GM21528 (cell line): ENCODE measurements at regions not wholly inside any gene's neighbourhood (a gene's known extent, or its start where the extent isn't known, plus 50 kb on each side); places are given as distances from the start of the nearest gene placed in this dataset.

Experiments
- ATAC-seq: cut with Tn5 transposase; IDR thresholded peaks from one replicate; pipeline ENCODE4 v1.9.1; 2021; ENCODE audit warnings: mild to moderate bottlenecking, moderate library complexity; ENCODE audit not compliant: unreplicated experiment, low FRiP score

GRCh38 chr7:156490021-156490800 is 150.4 kb upstream of the RNF32 start:
- ATAC-seq, result no peak

DNA sequence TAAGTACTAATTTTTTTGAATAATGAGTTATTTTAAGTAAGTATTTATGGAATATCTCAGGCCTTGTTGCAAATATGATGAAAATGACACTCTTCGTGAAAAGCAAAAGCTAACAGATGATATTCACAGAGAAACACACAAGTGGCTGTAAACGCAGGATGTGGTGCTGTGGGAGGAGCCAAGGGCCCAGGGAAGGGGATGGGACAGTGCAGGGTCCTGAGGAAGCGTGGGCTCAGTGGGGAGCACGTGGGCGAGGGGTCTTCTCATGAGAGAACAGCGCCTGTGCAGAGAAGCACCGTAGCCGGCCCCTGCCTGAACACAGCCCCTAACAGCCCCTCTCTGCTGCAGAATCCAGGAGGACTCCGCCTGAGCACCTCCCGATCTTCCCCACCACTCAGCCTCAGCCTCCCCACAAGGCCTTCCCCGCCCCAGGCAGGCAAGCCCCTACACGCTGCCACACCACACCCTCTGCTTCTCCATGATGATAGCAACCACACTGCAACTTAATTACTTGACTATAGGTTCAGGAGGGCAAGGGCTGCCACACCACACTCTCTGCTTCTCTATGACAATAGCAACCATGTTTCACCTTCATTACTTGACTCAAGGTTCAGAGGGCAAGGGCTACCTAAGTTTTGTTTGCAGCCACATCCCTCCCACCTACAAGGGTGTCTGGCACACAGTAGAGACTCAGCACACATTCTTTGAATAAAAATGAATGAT is 152.6 kb upstream of the RNF32 start:
- no peak for ATAC-seq

DNA sequence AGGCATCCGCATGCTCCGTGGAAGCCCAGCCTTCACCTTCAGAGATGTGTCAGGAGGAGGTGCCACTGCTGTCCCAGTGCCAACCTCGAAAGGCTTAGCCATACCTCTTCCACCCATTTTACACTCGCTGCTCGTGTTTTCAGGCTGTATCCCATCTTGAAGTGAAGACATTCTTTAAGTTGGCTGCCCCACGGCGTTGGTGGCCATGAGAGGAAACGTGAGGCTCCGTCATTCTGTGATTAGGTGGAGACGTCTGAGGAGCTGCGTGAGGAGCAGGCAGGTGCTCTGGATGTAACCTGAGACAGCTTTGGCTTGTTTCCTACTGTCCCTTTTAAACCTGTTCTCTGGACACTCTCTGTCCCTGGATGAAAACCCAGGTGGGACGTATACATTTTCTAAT is 159.9 kb upstream of the RNF32 start:
- no peak for ATAC-seq

DNA sequence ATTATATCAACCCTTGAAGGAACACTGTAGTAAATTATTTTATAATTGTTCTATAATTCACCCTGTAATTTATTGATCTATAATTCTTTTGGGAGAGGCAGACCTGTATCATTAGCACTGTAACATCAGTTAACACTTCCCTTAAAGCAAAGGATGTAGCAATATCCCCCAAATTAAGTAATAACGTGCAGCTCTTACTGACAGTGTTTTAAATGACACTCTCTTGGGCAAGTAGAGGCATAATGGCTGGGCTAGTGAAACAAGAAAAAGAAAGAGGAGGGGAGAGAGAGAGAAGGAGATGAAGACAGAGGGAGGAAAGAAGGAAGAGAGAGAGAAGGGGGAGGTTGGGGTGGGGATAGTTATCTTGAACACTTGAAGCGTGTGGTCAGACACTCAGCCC is 161.0 kb upstream of the RNF32 start:
- no peak for ATAC-seq

DNA sequence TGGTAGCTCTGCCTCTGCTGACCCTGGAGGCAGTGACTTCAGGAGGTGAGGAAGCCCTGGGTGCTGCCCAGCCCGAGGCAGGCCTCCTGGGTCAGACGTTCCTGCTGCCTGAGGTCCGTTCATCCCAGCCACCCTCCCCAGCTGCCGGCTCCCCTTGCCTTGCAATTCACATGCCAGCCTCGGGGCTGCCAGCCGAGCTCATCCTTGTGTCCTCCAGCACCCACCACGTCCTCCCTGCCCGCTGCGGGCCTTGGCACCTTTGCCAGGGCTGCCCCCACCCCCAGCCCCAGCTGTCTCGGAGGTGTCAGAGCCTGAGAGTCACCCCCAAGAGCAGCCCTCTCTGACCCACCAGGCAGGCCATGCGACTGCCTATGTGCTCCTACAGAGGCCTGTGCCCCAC is 162.1 kb upstream of the RNF32 start:
- ATAC-seq, result no peak

- ATAC-seq, result no peak
Measured at GRCh38 chr7:156475666-156476065, 164.9 kb upstream of the RNF32 start.

- ATAC-seq, result no peak
Measured at GRCh38 chr7:156475179-156475578, 165.4 kb upstream of the RNF32 start.

DNA sequence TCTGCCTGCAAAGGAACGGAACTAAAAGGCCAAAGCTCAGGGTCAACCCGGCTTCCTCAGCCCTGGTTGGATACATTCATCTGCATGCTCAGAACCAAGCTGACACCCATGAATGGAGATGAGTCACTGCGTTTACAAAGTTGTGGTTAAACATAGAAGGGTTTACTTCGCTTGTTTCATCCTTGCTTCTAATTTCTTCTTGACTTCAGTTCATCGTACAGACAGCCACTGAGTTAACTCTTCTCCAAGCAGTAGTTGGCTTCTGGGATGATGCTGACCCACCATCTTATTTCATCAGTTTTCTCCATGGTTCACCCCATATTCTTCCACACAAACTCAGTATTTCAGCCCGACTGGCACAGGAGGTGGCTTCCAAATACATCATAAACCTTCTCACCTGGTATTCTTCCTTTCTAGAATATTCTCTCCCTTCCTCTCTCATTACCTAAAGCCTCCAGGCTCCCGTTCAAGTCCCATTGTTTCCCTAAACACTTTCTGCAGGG is 166.3 kb upstream of the RNF32 start:
- no peak for ATAC-seq

DNA sequence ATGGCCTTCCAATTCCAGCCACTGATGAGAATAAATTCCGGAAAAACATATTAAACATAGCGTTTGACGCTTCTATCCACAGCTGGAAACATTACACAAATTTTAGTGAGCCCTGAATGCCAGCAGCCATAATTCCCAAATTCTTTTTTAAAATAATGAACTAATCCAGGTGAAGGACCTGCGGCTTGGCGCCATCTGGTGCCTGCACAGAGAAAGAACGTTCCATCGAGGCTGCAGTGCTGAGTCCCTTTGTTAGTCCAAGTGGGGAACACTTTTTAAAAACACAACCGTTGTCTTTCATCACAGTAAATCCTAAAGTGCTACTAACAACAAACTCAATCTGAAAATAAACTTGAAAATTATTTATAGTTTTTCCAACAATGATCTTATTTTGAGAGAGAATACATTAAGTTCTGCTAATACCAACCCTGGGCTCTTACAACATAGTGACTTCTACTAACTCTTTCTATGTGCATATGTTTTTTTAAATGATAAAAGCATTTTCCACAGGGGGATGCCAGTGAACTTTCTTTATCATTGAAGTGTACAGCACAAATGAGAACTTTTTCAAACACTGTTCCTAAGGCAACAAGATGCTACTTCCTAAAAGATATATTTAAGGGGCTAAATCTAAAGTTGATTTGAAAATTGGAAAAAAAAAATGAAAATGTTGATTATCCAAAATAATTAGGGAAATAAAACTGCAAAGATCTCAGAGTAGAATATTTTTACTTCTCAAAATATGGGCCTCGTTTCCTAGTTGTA is 166.9 kb upstream of the RNF32 start:
- no peak for ATAC-seq

DNA sequence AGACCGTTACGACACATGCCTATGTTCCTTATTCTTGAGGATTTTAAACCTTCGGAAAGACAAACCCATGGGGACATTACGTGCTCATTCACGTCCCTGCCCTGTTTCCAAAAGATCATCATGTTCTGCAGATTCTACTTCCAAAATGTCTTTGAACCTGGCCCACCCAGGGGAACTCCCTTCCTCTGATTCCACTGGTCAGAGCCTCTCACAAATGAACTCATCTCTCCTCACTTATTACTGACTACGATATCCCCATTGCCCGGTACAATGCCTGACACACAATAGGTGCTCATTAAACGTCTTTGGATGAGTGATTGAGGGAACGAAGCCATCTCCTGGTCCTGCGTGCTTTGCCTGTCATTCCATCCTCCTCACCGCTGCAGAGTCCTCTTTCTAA is 168.3 kb upstream of the RNF32 start:
- ATAC-seq, result no peak

DNA sequence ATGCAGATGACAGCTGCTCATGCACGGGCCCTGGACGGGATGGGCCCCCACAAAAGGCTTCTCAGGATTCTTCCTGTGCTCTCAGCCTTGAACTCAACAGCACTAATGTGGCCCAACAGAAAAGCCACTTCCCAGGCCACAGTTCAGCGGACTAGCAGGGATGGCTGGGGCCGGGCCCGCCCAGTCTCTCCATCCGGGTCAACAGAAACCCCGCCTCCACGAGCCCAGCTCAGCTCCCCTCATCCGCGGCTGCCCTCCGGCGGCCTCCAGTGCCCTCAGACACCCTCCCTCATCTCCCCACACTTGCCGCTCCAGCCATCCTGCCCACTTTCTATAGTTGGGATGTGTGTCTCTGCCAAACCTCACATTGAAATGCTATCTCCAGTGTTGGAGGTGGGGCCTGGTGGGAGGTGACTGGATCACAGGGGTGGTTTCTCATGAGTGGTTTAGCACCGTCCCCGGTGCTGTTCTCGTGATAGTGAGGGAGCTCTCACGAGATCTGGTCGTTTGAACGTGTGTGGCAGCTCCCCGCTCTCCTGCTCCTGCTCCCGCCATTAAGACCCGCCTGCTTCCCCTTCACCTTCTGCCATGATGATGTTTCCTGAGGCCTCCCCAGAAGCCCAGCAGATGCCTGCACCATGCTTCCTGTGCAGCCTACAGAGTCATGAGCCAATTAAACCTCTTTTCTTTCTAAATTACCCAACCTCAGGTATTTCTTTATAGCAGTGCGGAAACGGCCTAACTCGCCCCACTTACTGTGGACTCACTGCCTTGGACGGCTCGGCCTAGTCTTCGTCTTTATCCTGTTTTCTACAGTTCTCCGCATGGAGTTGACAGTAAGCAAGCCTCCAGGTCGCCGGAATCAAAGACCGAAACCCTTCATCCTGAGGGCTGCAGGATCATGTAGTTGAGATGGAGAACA is 169.9 kb upstream of the RNF32 start:
- no peak for ATAC-seq

DNA sequence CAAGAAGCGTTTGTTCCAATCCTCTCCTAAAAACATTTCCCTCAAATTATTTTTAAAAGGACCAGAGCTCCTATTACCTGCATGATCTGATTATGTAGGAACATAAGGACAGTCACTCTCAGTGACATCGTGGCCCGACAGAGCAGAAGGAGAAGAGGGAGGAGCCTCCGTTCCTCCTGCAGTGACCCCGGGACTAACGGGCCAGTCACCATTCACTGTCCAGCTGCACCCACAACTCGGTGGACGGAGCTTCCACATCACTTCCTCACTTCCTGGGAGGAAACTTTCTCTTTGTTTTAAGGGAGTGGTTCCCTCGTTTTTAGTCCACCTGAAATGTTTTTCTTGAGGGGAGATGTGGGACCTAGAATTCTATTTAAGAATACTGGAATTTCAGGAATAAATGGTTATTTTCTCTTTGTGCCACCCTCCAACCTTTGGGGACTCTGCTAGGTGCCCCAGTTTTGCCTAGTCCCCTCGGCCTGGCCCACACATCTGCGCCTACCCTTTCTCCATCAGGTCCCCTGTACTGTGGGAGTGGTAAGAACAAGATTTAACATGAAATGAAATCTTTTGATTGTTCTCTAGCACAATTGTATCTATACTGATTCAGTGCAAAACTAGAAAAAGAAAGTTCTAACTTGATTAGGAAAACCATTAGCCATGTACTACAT is 173.5 kb upstream of the RNF32 start:
- no peak for ATAC-seq

- no peak for ATAC-seq
Measured at GRCh38 chr7:156466272-156466671, 174.3 kb upstream of the RNF32 start.

GRCh38 chr7:156465186-156465585 is 175.4 kb upstream of the RNF32 start:
- no peak for ATAC-seq

DNA sequence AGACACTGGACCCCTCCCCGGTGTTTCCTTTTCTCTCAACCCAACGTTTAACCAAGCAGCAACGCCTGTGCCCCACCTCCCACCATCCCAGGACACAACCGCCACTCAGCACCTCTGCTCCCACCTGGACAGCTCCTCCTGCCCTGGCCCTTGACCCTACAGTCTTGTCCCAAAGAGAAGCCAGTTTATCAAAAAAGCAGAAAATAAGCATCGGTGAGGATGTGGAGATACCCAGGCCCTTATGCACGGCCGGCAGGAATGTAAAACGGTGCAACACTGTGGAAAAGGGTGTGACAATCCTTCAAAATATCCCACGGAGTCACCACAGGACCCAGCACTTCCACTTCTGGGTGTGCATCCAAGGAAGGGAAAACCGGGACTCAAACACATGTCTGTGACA is 176.2 kb upstream of the RNF32 start:
- ATAC-seq, result no peak

- ATAC-seq, result no peak
Measured at GRCh38 chr7:156463280-156463679, 177.3 kb upstream of the RNF32 start.

DNA sequence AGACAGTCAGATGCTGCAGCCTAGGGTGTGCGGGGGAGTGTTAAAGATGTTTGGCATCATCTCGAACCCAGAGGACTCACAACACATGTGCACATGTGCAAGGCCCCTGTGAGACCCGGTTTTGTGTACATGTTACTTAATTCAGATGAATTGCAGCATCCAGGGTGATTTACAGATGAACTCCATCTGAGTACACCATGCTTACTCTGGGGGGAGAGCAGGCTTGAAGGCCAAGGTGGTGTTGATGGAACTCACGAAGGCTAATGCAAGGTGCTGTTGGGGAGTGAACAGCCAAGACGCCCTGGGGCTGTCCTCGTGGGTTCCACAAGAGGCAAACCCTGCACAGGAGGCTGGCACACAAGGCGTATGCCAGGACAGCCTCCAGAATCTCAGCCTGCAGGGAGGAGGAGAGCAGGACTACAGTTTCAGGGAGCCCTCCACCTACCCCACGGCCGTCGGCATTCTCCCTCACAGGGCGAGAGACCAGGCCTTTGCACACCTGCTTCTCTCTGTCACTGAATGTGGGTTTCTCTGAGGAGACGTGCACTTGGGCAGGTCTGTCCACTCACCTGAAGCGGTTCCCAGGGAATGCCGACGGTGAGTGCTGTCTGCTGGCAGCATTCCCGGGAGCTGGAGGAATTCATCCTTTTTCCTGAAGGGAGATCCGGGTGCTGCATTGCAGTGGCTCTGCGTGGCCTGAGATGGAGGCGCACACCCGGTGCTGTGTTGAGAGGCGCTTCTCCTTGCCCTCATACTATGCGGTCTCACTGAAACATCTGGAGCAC is 178.5 kb upstream of the RNF32 start:
- ATAC-seq, result no peak

- ATAC-seq, result no peak
Measured at GRCh38 chr7:156460858-156461627, 179.5 kb upstream of the RNF32 start.
